Choroid plexus epithelial cell (primary cell): ENCODE measurements at regions not wholly inside any gene's neighbourhood (a gene's known extent, or its start where the extent isn't known, plus 50 kb on each side); places are given as distances from the start of the nearest gene placed in this dataset.

Experiments
- DNase-seq: peaks from one replicate; pipeline ENCODE4 v3.0.0-alpha.2; 2010; ENCODE audit warnings: low read depth
- H3K4me3 ChIP-seq: 2 replicates; pipeline ENCODE4 v1.5.1; 2011; ENCODE audit warnings: low read depth, mild to moderate bottlenecking, control low read depth, low read length, moderate library complexity
- CTCF ChIP-seq: conservative IDR thresholded peaks from 2 replicates; pipeline ENCODE4 v1.5.1; 2011; ENCODE audit warnings: low read depth, mild to moderate bottlenecking, control low read depth, inconsistent platforms, low read length, moderate library complexity

DNA sequence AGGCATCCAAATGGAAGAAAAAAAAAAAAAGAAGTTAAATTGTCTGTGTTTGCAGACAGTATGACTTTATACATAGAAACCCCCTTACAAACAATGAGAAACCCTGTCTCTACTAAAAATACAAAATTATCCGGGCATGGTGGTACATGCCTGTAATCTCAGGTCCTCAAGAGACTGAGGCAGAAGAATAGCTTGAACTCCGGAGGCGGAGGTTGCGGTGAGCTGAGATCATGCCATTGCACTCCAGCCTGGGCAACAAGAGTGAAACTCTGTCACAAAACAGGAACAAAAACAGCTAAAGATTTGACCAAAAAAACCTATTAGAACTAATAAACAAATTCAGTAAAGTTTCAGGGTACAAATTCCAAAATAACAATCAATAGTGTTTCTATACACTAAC, 385.8 kb upstream of the GRM3 start:
- TF ChIP-seq CTCF: no peak
- H3K4me3 ChIP-seq: no peak overlapping the region
- no peak for DNase-seq

DNA sequence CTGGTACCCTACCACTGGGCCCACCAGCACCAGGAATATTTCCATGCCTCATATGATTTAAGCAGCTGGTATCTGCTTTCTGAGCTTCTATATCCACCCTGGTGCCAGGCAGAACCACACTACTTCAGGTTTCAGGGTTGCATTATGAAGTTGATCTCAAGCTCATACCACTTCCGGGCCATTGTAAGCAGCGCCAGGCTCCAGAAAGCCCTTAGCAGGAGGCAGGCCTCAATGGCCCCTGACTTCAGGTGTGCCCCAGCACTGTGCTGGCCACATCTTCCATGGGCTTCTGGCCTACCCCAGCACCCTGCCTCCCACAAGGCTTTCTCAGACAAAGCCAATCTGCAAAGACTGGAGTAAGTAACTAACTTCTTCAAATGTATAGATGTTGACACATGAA, 391.3 kb upstream of the GRM3 start:
- no peak for DNase-seq
- TF ChIP-seq CTCF: no peak
- H3K4me3 ChIP-seq: no peak overlapping the region

GRCh38 chr7:86248977-86249376, 394.7 kb upstream of the GRM3 start:
- no peak overlapping the region for H3K4me3 ChIP-seq
- no peak for DNase-seq
- no peak for TF ChIP-seq CTCF

DNA sequence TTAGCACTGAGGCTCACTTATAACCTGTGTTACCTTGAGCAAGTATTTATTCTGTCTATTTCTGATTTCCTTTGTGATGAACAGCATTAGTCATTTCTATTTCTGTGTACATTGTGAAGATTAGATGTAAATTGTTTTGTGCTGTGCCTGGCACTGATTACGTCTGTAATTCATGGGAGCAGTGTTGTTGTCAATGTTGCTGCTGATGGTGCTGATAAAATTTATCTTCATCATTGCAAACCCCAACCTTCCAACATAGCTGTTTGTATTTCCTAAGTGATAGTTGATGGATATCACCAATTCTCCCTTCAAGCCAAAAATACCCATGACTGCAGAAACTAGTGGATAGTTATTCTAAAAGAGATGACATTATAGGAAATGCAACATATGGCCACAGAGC, 400.5 kb upstream of the GRM3 start:
- DNase-seq: no peak
- no peak overlapping the region for H3K4me3 ChIP-seq
- no peak for TF ChIP-seq CTCF

- TF ChIP-seq CTCF: no peak
- no peak for DNase-seq
- no peak overlapping the region for H3K4me3 ChIP-seq
Observed at GRCh38 chr7:86226191-86226590, 417.5 kb upstream of the GRM3 start.

- DNase-seq: no peak
- no peak for TF ChIP-seq CTCF
- H3K4me3 ChIP-seq: no peak overlapping the region
Observed at GRCh38 chr7:86222806-86223205, 420.9 kb upstream of the GRM3 start.

GRCh38 chr7:86214734-86215133, 429.0 kb upstream of the GRM3 start:
- no peak for TF ChIP-seq CTCF
- no peak overlapping the region for H3K4me3 ChIP-seq
- no peak for DNase-seq
